PC-9 (cell line): ENCODE measurements at regions not wholly inside any gene's neighbourhood (a gene's known extent, or its start where the extent isn't known, plus 50 kb on each side); places are given as distances from the start of the nearest gene placed in this dataset.
"Not testable (repeated sequence)": the region's sequence is repeated elsewhere in the genome, so short reads cannot be mapped to it uniquely, and the experiment has no call there.

ENCODE experiments used
- CTCF ChIP-seq: fragments of 200-600 bp; sonication (generic); conservative IDR thresholded peaks from 2 replicates; pipeline ENCODE4 v1.6.1; 2017; ENCODE audit warnings: mixed run types, antibody characterized with exemption, mild to moderate bottlenecking, moderate library complexity
- EZH2 ChIP-seq: fragments of 200-600 bp; sonication (generic); IDR thresholded peaks from 2 replicates; pipeline ENCODE4 v1.8.0; 2017; ENCODE audit warnings: antibody characterized with exemption, low read depth

DNA sequence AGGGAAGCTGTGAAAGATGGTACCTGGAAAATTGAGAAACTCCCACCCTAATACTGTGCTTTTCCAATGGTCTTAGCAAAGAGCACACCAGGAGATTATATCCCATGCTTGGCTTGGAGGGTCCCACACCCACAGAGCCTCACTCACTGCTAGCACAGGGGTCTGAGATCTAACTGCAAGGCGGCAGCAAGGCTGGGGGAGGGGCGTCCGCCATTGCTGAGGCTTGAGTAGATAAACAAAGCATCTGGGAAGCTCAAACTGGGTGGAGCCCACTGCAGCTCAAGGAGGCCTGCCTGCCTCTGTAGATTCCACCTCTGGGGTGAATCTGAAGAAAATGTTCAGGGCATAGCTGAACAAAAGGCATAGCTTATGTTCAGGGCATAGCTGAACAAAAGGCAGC is 510.6 kb upstream of the LMO3 start:
- not testable (repeated sequence) for TF ChIP-seq CTCF, EZH2
